SK-N-SH (cell line): ENCODE measurements at regions not wholly inside any gene's neighbourhood (a gene's known extent, or its start where the extent isn't known, plus 50 kb on each side); places are given as distances from the start of the nearest gene placed in this dataset.

Experiments used
- CTCF ChIA-PET: fragments of 300-600, 350-600 bp; formaldehyde crosslinking; extraction: SDS; loops from one replicate; lab custom pipeline; 2021; lab: Yijun Ruan, JAX
- POLR2A ChIA-PET: fragments of 350-600 bp; sonication (Branson Sonifier 250); formaldehyde crosslinking; extraction: SDS; loops from one replicate; lab custom pipeline; 2020; ENCODE audit warnings: antibody characterized with exemption, inconsistent platforms; lab: Yijun Ruan, JAX
- DNase-seq: peaks from one replicate; pipeline ENCODE4 v3.0.0; 2012
- H2AFZ ChIP-seq: fragments of 200-600 bp; sonication (generic); 2 replicates; pipeline ENCODE4 v1.8.1; 2016; ENCODE audit warnings: antibody characterized with exemption, mild to moderate bottlenecking, low read depth
- H3F3A ChIP-seq: fragments of 200-600 bp; sonication (generic); replicated peaks from 2 replicates; pipeline ENCODE3; 2016; ENCODE audit warnings: antibody characterized with exemption, mild to moderate bottlenecking; ENCODE audit not compliant: insufficient read depth
- H3K27ac ChIP-seq, 2 experiments: fragments of 200-500 bp in 1 of 2; fragments of 200-600 bp in 1 of 2; sonication (Bioruptor generic) in 1 of 2; sonication (generic), shearing (Covaris generic) in 1 of 2; 2 replicates each; pipeline versions ENCODE4 v1.5.1 to v1.6.1; 2014 to 2016; ENCODE audit warnings: low read depth in 2 of 2, inconsistent platforms in 1 of 2, low read length in 1 of 2, mild to moderate bottlenecking in 1 of 2, mixed read lengths in 1 of 2
- H3K27me3 ChIP-seq: fragments of 200-600 bp; sonication (generic), shearing (Covaris generic); 2 replicates; pipeline ENCODE4 v1.6.1; 2016; ENCODE audit warnings: mixed run types; ENCODE audit not compliant: insufficient read depth
- H3K36me3 ChIP-seq, 2 experiments: fragments of 200-500 bp in 1 of 2; fragments of 200-600 bp in 1 of 2; sonication (Bioruptor generic) in 1 of 2; sonication (generic) in 1 of 2; replicated peaks in 1 of 2; 2 replicates each; pipeline versions ENCODE3 to v1.5.1; 2014 to 2016; ENCODE audit warnings: low read length in 1 of 2, mild to moderate bottlenecking in 1 of 2; ENCODE audit not compliant: insufficient read depth in 2 of 2, control insufficient read depth in 1 of 2
- H3K4me1 ChIP-seq, 2 experiments: fragments of 200-500 bp in 1 of 2; fragments of 200-600 bp in 1 of 2; sonication (Bioruptor generic) in 1 of 2; sonication (generic), shearing (Covaris generic) in 1 of 2; 2 replicates each; pipeline versions ENCODE4 v1.5.1 to v1.6.1; 2014 to 2016; ENCODE audit warnings: low read depth in 1 of 2, low read length in 1 of 2, mixed run types in 1 of 2; ENCODE audit not compliant: insufficient read depth in 2 of 2, control insufficient read depth in 1 of 2
- H3K4me2 ChIP-seq: fragments of 200-600 bp; sonication (generic), shearing (Covaris generic); 2 replicates; pipeline ENCODE4 v1.6.1; 2017; ENCODE audit warnings: mixed run types
- H3K4me3 ChIP-seq, 2 experiments: fragments of 200-500 bp in 1 of 2; fragments of 200-600 bp in 1 of 2; sonication (Bioruptor generic) in 1 of 2; sonication (generic), shearing (Covaris generic) in 1 of 2; 2 replicates each; pipeline versions ENCODE4 v1.5.1 to v1.8.1; 2014 to 2016; ENCODE audit warnings: low read depth in 2 of 2, inconsistent platforms in 1 of 2, low read length in 1 of 2, mild to moderate bottlenecking in 1 of 2, mixed read lengths in 1 of 2, moderate library complexity in 1 of 2
- H3K79me2 ChIP-seq: fragments of 200-600 bp; sonication (generic); 2 replicates; pipeline ENCODE4 v1.8.1; 2017; ENCODE audit warnings: mild to moderate bottlenecking; ENCODE audit not compliant: insufficient read depth
- H3K9ac ChIP-seq: fragments of 200-600 bp; sonication (generic); 2 replicates; pipeline ENCODE4 v1.6.1; 2017; ENCODE audit warnings: mixed run types
- H3K9me2 ChIP-seq: fragments of 200-600 bp; sonication (generic); 2 replicates; pipeline ENCODE4 v1.6.1; 2017; ENCODE audit warnings: mixed run types
- H3K9me3 ChIP-seq: fragments of 200-600 bp; sonication (generic); 2 replicates; pipeline ENCODE4 v1.6.1; 2017; ENCODE audit warnings: mixed run types, mild to moderate bottlenecking, moderate library complexity
- H4K20me1 ChIP-seq: fragments of 200-600 bp; sonication (generic); 2 replicates; pipeline ENCODE4 v1.6.1; 2017; ENCODE audit warnings: mild to moderate bottlenecking, mixed run types; ENCODE audit not compliant: insufficient read depth
- CHD2 ChIP-seq: fragments of 150-350 bp; IDR thresholded peaks from 2 replicates; pipeline ENCODE4 v1.6.1; 2018; ENCODE audit warnings: low read length; ENCODE audit not compliant: partially characterized antibody
- ELF1 ChIP-seq: IDR thresholded peaks from 2 replicates; pipeline ENCODE4 v1.4.0; 2012
- EP300 ChIP-seq, 2 experiments: IDR thresholded peaks; 2 replicates each; pipeline versions ENCODE4 v1.4.0 to v1.6.1; 2012; ENCODE audit warnings: borderline replicate concordance in 1 of 2, low read depth in 1 of 2, low read length in 1 of 2
- EZH2phosphoT487 ChIP-seq: fragments of 200-600 bp; sonication (generic); IDR thresholded peaks from 2 replicates; pipeline ENCODE4 v1.6.1; 2017; ENCODE audit warnings: low read depth, mixed run types, mild to moderate bottlenecking, antibody characterized with exemption, moderate library complexity, borderline replicate concordance
- FOSL2 ChIP-seq: IDR thresholded peaks from 2 replicates; pipeline ENCODE4 v1.4.0; 2012; ENCODE audit warnings: low read depth, mild to moderate bottlenecking, moderate library complexity, borderline replicate concordance
- FOXM1 ChIP-seq: IDR thresholded peaks from 2 replicates; pipeline ENCODE4 v1.4.0; 2012; ENCODE audit warnings: low read depth, mild to moderate bottlenecking
- JUND ChIP-seq: IDR thresholded peaks from 2 replicates; pipeline ENCODE4 v1.4.0; 2012
- MAX ChIP-seq: IDR thresholded peaks from 2 replicates; pipeline ENCODE4 v1.4.0; 2012; ENCODE audit warnings: low read depth
- NFIC ChIP-seq: IDR thresholded peaks from 2 replicates; pipeline ENCODE4 v1.4.0; 2012; ENCODE audit warnings: borderline replicate concordance
- NRF1 ChIP-seq: IDR thresholded peaks from 2 replicates; pipeline ENCODE4 v1.6.1; 2012; ENCODE audit warnings: low read depth, mild to moderate bottlenecking, low read length
- POLR2AphosphoS5 ChIP-seq: IDR thresholded peaks from 2 replicates; pipeline ENCODE4 v1.6.1; 2012; ENCODE audit warnings: low read depth, low read length
- RCOR1 ChIP-seq: fragments of 150-350 bp; IDR thresholded peaks from 2 replicates; pipeline ENCODE4 v1.6.1; 2017; ENCODE audit warnings: antibody characterized with exemption, low read length
- RFX5 ChIP-seq: IDR thresholded peaks from 2 replicates; pipeline ENCODE4 v1.6.1; 2012; ENCODE audit warnings: mild to moderate bottlenecking, improper control_type of control experiment, low read length
- RXRA ChIP-seq: IDR thresholded peaks from 2 replicates; pipeline ENCODE4 v1.4.0; 2012; ENCODE audit warnings: low read depth, mild to moderate bottlenecking, borderline replicate concordance
- TAF1 ChIP-seq: IDR thresholded peaks from 2 replicates; pipeline ENCODE4 v1.6.1; 2012; ENCODE audit warnings: low read depth, mild to moderate bottlenecking, low read length, moderate library complexity, borderline replicate concordance
- TCF12 ChIP-seq: IDR thresholded peaks from 2 replicates; pipeline ENCODE4 v1.4.0; 2012
- YY1 ChIP-seq: IDR thresholded peaks from 2 replicates; pipeline ENCODE4 v1.4.0; 2012; ENCODE audit warnings: low read depth, mild to moderate bottlenecking
- WGBS: methylation state at CpG from one replicate; pipeline ENCODE4 v1.1.6; 2017; ENCODE audit warnings: low lambda C conversion rate; 5-methylcytosine and 5-hydroxymethylcytosine counted together
- TF ChIP-seq, protein P1 (sequence below): fragments of 200-600 bp; sonication (generic); IDR thresholded peaks from 2 replicates; pipeline ENCODE4 v1.6.1; 2017; ENCODE audit warnings: antibody characterized with exemption, mild to moderate bottlenecking, moderate library complexity
- TF ChIP-seq, protein P2 (sequence below): IDR thresholded peaks from 2 replicates; pipeline ENCODE4 v1.4.0; 2012; ENCODE audit warnings: low read depth, borderline replicate concordance
- TF ChIP-seq, protein P3 (sequence below): IDR thresholded peaks from 2 replicates; pipeline ENCODE4; 2012
- TF ChIP-seq, protein P4 (sequence below): fragments of 150-350 bp; IDR thresholded peaks from 2 replicates; pipeline ENCODE4 v1.6.1; 2016; ENCODE audit warnings: mild to moderate bottlenecking, low read depth, low read length

DNA sequence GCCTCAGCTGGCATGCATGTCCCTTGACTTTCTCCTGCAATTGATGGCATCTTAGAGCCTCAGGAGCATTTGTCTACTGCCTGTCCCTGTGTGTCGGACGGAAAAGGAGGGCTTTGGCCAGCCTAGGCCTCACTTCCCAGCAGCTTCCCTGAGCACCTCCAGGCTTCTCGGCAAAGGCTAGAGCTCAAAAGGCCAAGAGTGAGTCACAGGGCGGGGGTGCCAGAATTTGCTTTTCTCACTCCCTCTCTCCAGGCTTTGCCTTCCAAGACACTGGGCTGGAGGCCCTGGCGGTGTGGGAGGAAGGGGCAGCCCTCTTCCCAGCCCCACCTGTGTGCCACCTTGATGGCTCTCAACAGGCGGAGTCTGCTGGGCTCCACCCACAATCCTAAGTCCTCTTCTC, 107.3 kb upstream of the MAF start (continued):
- TF ChIP-seq RXRA, result no peak
- TF ChIP-seq TAF1, result no peak
- no peak for TF ChIP-seq YY1
- TF ChIP-seq, all 33 proteins: peak for 0

GRCh38 chr16:79703066-79703465, 102.5 kb upstream of the MAF start:
- no peak for DNase-seq
- Histone ChIP-seq H3F3A (no peaks in the 10 kb centered on the region), H4K20me1 (no peaks in the 10 kb centered on the region), H3K27me3 (no peaks in the 10 kb centered on the region), H3K79me2 (no peaks in the 10 kb centered on the region), H3K27ac (no peak overlapping the region), H3K9me3 (no peaks in the 10 kb centered on the region), H3K4me2 (no peak overlapping the region), H3K9me2 (no peaks in the 10 kb centered on the region), H3K9ac (no peak overlapping the region), H2AFZ (no peak overlapping the region), H3K4me3 (no peak overlapping the region), H3K4me1 (no peaks in the 10 kb centered on the region), H3K36me3 (no peaks in the 10 kb centered on the region)
- ChIA-PET POLR2A (no interaction called here), CTCF (interaction anchor here (0.5 kb wide), 1 partner anchor 1062 kb away, joined by 4 read pairs; no protein-coding TSS in a partner anchor)
- TF ChIP-seq CHD2 (no peak), NRF1 (no peak), FOSL2 (no peak), RFX5 (no peak), MAX (no peak), ELF1 (no peak), EP300 (IDR thresholded peaks at IDR 0.05; ENCODE audit: borderline replicate concordance in 1 of 2, low read depth in 1 of 2, low read length in 1 of 2) (no peak)
- TF ChIP-seq, protein P1, sequence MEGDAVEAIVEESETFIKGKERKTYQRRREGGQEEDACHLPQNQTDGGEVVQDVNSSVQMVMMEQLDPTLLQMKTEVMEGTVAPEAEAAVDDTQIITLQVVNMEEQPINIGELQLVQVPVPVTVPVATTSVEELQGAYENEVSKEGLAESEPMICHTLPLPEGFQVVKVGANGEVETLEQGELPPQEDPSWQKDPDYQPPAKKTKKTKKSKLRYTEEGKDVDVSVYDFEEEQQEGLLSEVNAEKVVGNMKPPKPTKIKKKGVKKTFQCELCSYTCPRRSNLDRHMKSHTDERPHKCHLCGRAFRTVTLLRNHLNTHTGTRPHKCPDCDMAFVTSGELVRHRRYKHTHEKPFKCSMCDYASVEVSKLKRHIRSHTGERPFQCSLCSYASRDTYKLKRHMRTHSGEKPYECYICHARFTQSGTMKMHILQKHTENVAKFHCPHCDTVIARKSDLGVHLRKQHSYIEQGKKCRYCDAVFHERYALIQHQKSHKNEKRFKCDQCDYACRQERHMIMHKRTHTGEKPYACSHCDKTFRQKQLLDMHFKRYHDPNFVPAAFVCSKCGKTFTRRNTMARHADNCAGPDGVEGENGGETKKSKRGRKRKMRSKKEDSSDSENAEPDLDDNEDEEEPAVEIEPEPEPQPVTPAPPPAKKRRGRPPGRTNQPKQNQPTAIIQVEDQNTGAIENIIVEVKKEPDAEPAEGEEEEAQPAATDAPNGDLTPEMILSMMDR, result no peak
- WGBS, result 52% methylated on average over 1 of the region's 1 CpG

- Histone ChIP-seq H3K27me3 (no peaks in the 10 kb centered on the region), H3K36me3 (no peaks in the 10 kb centered on the region), H3K9ac (no peak overlapping the region), H3K4me2 (no peak overlapping the region), H3K9me2 (no peaks in the 10 kb centered on the region), H3K27ac (no peak overlapping the region), H3K9me3 (no peaks in the 10 kb centered on the region), H3K79me2 (no peaks in the 10 kb centered on the region), H2AFZ (no peak overlapping the region), H4K20me1 (no peaks in the 10 kb centered on the region), H3F3A (no peaks in the 10 kb centered on the region), H3K4me3 (no peak overlapping the region), H3K4me1 (no peaks in the 10 kb centered on the region)
- 36% methylated on average over 5 of the region's 5 CpGs for WGBS
- no peak for DNase-seq
- CTCF ChIA-PET, result no interaction called here
- POLR2A ChIA-PET, result no interaction called here
- TF ChIP-seq TCF12 (no peak), NRF1 (no peak), RXRA (no peak), EZH2phosphoT487 (no peak), POLR2AphosphoS5 (no peak), FOXM1 (no peak), RFX5 (no peak), NFIC (no peak), EP300 (IDR thresholded peaks at IDR 0.05; ENCODE audit: borderline replicate concordance in 1 of 2, low read depth in 1 of 2, low read length in 1 of 2) (no peak), RCOR1 (no peak), JUND (no peak)
- TF ChIP-seq, protein P2, sequence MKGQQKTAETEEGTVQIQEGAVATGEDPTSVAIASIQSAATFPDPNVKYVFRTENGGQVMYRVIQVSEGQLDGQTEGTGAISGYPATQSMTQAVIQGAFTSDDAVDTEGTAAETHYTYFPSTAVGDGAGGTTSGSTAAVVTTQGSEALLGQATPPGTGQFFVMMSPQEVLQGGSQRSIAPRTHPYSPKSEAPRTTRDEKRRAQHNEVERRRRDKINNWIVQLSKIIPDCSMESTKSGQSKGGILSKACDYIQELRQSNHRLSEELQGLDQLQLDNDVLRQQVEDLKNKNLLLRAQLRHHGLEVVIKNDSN, result no peak
- TF ChIP-seq, protein P3, sequence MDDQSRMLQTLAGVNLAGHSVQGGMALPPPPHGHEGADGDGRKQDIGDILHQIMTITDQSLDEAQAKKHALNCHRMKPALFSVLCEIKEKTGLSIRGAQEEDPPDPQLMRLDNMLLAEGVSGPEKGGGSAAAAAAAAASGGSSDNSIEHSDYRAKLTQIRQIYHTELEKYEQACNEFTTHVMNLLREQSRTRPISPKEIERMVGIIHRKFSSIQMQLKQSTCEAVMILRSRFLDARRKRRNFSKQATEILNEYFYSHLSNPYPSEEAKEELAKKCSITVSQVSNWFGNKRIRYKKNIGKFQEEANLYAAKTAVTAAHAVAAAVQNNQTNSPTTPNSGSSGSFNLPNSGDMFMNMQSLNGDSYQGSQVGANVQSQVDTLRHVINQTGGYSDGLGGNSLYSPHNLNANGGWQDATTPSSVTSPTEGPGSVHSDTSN, result no peak
- TF ChIP-seq, protein P1, result no peak
- TF ChIP-seq, protein P4, sequence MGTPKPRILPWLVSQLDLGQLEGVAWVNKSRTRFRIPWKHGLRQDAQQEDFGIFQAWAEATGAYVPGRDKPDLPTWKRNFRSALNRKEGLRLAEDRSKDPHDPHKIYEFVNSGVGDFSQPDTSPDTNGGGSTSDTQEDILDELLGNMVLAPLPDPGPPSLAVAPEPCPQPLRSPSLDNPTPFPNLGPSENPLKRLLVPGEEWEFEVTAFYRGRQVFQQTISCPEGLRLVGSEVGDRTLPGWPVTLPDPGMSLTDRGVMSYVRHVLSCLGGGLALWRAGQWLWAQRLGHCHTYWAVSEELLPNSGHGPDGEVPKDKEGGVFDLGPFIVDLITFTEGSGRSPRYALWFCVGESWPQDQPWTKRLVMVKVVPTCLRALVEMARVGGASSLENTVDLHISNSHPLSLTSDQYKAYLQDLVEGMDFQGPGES, result no peak
Measured at GRCh38 chr16:79698341-79698753, 97.8 kb upstream of the MAF start.
